SK-N-SH treated with all-trans-retinoic acid at 6 μM for 48 hours (cell line): ENCODE measurements at regions not wholly inside any gene's neighbourhood (a gene's known extent, or its start where the extent isn't known, plus 50 kb on each side); places are given as distances from the start of the nearest gene placed in this dataset.

ENCODE experiments used
- ATAC-seq: fragments of 200-7000 bp; cut with Tn5 transposase; 3 replicates; pipeline ENCODE4 v1.9.1; 2020; ENCODE audit warnings: mild to moderate bottlenecking, moderate library complexity
- ARNTL ChIP-seq: fragments of 450-650 bp; formaldehyde crosslinking; IDR thresholded peaks from 2 replicates; pipeline ENCODE4 v1.5.0; 2020; ENCODE audit warnings: low read depth, mild to moderate bottlenecking, moderate library complexity, borderline replicate concordance
- BACH2 ChIP-seq: fragments of 250-450 bp; sonication (Bioruptor Pico); IDR thresholded peaks from 2 replicates; pipeline ENCODE4 v1.9.0; 2021; ENCODE audit warnings: mild to moderate bottlenecking, borderline replicate concordance
- ESRRG ChIP-seq: fragments of 250-450 bp; sonication (Bioruptor Pico); IDR thresholded peaks from 2 replicates; pipeline ENCODE4 v1.6.1; 2021; ENCODE audit warnings: mild to moderate bottlenecking
- GLIS3 ChIP-seq: fragments of 250-450 bp; sonication (Bioruptor Pico); IDR thresholded peaks from 2 replicates; pipeline ENCODE4 v1.5.0; 2020; ENCODE audit warnings: mild to moderate bottlenecking, moderate library complexity
- ISL1 ChIP-seq: fragments of 250-450 bp; sonication (Bioruptor Pico); IDR thresholded peaks from 2 replicates; pipeline ENCODE4 v2.1.2; 2022; ENCODE audit warnings: mild to moderate bottlenecking, moderate library complexity
- OSR1 ChIP-seq: fragments of 250-450 bp; sonication (Bioruptor Pico); IDR thresholded peaks from 2 replicates; pipeline ENCODE4 v1.8.0; 2022; ENCODE audit warnings: moderate library complexity, mild to moderate bottlenecking, inconsistent platforms
- PPARA ChIP-seq: fragments of 250-450 bp; sonication (Bioruptor Pico); IDR thresholded peaks from 2 replicates; pipeline ENCODE4 v1.5.0; 2020; ENCODE audit warnings: mild to moderate bottlenecking, borderline replicate concordance
- RARB ChIP-seq: fragments of 250-450 bp; sonication (Bioruptor Pico); IDR thresholded peaks from 2 replicates; pipeline ENCODE4 v1.8.0; 2021; ENCODE audit warnings: mild to moderate bottlenecking, moderate library complexity
- SNAI2 ChIP-seq: fragments of 250-450 bp; sonication (Bioruptor Pico); IDR thresholded peaks from 2 replicates; pipeline ENCODE4 v1.5.0; 2020; ENCODE audit warnings: mild to moderate bottlenecking, moderate library complexity
- TCF4 ChIP-seq: fragments of 250-450 bp; sonication (Bioruptor Pico); IDR thresholded peaks from 2 replicates; pipeline ENCODE4 v1.8.0; 2021; ENCODE audit warnings: mild to moderate bottlenecking, moderate library complexity, borderline replicate concordance
- TOX ChIP-seq: fragments of 250-450 bp; sonication (Bioruptor Pico); IDR thresholded peaks from 2 replicates; pipeline ENCODE4 v1.8.0; 2021; ENCODE audit warnings: mild to moderate bottlenecking, moderate library complexity, borderline replicate concordance
- ZFP30 ChIP-seq: fragments of 450-650 bp; formaldehyde crosslinking; IDR thresholded peaks from 2 replicates; pipeline ENCODE4 v1.5.0; 2022; ENCODE audit warnings: mild to moderate bottlenecking, moderate library complexity
- ZNF565 ChIP-seq: fragments of 450-650 bp; formaldehyde crosslinking; conservative IDR thresholded peaks from 2 replicates; pipeline ENCODE4 v1.5.0; 2020; ENCODE audit warnings: low read depth, mild to moderate bottlenecking, moderate library complexity
- ZNF70 ChIP-seq: fragments of 450-650 bp; formaldehyde crosslinking; IDR thresholded peaks from 2 replicates; pipeline ENCODE4 v1.5.0; 2020; ENCODE audit warnings: mild to moderate bottlenecking, moderate library complexity
- ZNF8 ChIP-seq: fragments of 450-650 bp; formaldehyde crosslinking; IDR thresholded peaks from 2 replicates; pipeline ENCODE4 v1.5.0; 2020; ENCODE audit warnings: mild to moderate bottlenecking, moderate library complexity
- TF ChIP-seq, protein P1 (sequence below): fragments of 250-450 bp; sonication (Bioruptor Pico); IDR thresholded peaks from 2 replicates; pipeline ENCODE4 v1.8.0; 2021; ENCODE audit warnings: low read depth, mild to moderate bottlenecking, moderate library complexity, borderline replicate concordance
- TF ChIP-seq, protein P2 (sequence below): fragments of 250-450 bp; sonication (Bioruptor Pico); IDR thresholded peaks from 2 replicates; pipeline ENCODE4 v1.5.1; 2021; ENCODE audit warnings: mild to moderate bottlenecking, moderate library complexity
- TF ChIP-seq, protein P3 (sequence below): fragments of 250-450 bp; sonication (Bioruptor Pico); IDR thresholded peaks from 2 replicates; pipeline ENCODE4 v1.5.0; 2020; ENCODE audit warnings: mild to moderate bottlenecking, moderate library complexity
- TF ChIP-seq, protein P4 (sequence below): fragments of 250-450 bp; sonication (Bioruptor Pico); IDR thresholded peaks from 2 replicates; pipeline ENCODE4 v1.5.1; 2020; ENCODE audit warnings: low read depth, mild to moderate bottlenecking, moderate library complexity

DNA sequence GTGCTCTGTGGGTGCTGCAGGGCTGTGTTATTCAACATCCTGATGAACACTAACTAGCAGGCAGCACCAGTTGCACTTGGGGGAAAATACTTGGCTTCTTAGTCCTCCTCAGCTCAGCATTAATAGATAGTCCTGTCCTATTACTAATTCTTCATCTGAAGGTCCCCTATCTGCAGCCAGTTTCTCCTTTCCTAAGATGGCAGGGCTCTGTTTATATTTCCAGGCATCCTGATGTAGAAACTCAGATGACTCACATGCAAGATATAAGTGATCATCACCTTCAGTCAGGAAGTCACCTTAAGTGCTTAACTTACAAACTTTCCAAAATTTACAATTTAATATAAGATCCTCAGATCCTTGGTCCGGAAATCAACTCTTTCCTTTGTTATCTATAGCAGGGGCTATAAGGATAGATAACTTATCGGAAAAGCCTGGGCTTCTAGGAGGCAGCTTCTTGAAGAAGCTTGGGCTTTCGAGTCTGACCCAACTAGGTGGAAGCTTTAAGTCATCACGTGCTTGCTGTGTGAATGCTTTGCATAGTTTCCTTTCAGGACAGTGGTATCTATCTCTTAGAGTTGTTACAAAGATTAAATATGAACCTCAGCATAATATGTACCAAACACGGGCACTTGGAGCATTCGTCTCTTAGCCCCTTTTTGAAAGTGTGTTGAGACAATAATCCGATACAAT lies 181.0 kb upstream of the GRIP1 start (continued):
- TF ChIP-seq OSR1, result no peak
- TF ChIP-seq ISL1 (CRISPR knock-in tag), result no peak
- TF ChIP-seq TCF4 (CRISPR knock-in tag), result no peak
- no peak for TF ChIP-seq ARNTL (CRISPR knock-in tag)
- no peak for TF ChIP-seq PPARA (CRISPR knock-in tag)
- TF ChIP-seq, all 23 proteins: peak for 0

DNA sequence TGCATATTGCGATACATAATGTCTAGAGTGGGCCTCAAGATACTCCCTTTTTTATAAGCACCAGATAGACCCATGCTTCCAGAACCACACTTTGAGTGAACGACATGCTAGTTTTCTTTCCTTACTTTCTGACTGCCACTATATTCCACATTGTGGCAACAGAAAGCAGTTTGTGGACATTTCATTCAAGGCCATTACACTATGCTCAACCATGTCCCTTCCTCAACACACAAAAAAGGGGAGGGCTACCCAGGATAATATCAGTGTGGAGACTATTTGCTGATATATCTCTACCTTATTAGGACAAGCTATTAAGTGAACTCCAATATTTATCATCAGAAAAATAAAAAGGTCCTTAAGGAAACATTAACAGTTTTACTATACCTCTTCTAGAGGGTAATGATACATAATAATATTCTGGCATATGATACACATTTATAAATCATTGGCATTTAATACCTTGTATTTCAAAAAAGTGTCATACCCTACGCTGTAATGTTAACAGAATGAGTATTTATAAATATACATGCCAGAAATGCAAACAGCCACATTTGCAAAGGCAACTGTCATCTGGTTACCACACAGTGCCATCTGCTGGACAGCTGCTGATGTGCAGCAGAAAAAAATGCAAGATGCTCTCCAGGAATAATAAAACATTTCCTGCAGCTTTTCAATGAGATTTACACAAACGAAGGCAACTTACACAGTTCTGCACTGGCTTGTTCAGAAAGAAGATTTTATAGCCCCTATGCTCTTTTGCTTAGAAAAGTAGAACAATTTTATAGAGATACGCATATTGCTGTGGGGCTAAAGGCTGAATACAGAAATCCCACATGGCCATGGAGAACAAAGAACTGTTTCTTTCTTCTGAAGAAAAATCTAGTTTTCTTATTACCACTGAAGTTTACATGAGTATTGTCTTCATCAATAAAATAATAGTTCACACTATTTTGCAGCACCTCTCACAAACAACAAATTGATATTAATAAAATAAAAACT lies 182.2 kb upstream of the GRIP1 start:
- peak; percentile 63; the same call in 2 of the 3 replicates for ATAC-seq
- TF ChIP-seq ISL1 (CRISPR knock-in tag) (no peak), GLIS3 (CRISPR knock-in tag) (no peak), ARNTL (CRISPR knock-in tag) (no peak), ZNF70 (no peak), TCF4 (CRISPR knock-in tag) (no peak), ESRRG (CRISPR knock-in tag) (no peak), RARB (CRISPR knock-in tag) (no peak), BACH2 (CRISPR knock-in tag) (no peak), ZNF565 (CRISPR knock-in tag) (no peak), SNAI2 (CRISPR knock-in tag) (no peak), ZFP30 (CRISPR knock-in tag) (no peak)
- TF ChIP-seq, protein P1, sequence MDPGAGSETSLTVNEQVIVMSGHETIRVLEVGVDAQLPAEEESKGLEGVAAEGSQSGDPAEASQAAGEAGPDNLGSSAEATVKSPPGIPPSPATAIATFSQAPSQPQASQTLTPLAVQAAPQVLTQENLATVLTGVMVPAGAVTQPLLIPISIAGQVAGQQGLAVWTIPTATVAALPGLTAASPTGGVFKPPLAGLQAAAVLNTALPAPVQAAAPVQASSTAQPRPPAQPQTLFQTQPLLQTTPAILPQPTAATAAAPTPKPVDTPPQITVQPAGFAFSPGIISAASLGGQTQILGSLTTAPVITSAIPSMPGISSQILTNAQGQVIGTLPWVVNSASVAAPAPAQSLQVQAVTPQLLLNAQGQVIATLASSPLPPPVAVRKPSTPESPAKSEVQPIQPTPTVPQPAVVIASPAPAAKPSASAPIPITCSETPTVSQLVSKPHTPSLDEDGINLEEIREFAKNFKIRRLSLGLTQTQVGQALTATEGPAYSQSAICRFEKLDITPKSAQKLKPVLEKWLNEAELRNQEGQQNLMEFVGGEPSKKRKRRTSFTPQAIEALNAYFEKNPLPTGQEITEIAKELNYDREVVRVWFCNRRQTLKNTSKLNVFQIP, result no peak
- TF ChIP-seq, protein P2, sequence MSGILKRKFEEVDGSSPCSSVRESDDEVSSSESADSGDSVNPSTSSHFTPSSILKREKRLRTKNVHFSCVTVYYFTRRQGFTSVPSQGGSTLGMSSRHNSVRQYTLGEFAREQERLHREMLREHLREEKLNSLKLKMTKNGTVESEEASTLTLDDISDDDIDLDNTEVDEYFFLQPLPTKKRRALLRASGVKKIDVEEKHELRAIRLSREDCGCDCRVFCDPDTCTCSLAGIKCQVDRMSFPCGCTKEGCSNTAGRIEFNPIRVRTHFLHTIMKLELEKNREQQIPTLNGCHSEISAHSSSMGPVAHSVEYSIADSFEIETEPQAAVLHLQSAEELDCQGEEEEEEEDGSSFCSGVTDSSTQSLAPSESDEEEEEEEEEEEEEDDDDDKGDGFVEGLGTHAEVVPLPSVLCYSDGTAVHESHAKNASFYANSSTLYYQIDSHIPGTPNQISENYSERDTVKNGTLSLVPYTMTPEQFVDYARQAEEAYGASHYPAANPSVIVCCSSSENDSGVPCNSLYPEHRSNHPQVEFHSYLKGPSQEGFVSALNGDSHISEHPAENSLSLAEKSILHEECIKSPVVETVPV (CRISPR knock-in tag), result no peak
- TF ChIP-seq, protein P3, sequence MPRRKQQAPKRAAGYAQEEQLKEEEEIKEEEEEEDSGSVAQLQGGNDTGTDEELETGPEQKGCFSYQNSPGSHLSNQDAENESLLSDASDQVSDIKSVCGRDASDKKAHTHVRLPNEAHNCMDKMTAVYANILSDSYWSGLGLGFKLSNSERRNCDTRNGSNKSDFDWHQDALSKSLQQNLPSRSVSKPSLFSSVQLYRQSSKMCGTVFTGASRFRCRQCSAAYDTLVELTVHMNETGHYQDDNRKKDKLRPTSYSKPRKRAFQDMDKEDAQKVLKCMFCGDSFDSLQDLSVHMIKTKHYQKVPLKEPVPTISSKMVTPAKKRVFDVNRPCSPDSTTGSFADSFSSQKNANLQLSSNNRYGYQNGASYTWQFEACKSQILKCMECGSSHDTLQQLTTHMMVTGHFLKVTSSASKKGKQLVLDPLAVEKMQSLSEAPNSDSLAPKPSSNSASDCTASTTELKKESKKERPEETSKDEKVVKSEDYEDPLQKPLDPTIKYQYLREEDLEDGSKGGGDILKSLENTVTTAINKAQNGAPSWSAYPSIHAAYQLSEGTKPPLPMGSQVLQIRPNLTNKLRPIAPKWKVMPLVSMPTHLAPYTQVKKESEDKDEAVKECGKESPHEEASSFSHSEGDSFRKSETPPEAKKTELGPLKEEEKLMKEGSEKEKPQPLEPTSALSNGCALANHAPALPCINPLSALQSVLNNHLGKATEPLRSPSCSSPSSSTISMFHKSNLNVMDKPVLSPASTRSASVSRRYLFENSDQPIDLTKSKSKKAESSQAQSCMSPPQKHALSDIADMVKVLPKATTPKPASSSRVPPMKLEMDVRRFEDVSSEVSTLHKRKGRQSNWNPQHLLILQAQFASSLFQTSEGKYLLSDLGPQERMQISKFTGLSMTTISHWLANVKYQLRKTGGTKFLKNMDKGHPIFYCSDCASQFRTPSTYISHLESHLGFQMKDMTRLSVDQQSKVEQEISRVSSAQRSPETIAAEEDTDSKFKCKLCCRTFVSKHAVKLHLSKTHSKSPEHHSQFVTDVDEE, result no peak
- TF ChIP-seq, protein P4, sequence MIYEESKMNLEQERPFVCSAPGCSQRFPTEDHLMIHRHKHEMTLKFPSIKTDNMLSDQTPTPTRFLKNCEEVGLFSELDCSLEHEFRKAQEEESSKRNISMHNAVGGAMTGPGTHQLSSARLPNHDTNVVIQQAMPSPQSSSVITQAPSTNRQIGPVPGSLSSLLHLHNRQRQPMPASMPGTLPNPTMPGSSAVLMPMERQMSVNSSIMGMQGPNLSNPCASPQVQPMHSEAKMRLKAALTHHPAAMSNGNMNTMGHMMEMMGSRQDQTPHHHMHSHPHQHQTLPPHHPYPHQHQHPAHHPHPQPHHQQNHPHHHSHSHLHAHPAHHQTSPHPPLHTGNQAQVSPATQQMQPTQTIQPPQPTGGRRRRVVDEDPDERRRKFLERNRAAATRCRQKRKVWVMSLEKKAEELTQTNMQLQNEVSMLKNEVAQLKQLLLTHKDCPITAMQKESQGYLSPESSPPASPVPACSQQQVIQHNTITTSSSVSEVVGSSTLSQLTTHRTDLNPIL, result no peak

DNA sequence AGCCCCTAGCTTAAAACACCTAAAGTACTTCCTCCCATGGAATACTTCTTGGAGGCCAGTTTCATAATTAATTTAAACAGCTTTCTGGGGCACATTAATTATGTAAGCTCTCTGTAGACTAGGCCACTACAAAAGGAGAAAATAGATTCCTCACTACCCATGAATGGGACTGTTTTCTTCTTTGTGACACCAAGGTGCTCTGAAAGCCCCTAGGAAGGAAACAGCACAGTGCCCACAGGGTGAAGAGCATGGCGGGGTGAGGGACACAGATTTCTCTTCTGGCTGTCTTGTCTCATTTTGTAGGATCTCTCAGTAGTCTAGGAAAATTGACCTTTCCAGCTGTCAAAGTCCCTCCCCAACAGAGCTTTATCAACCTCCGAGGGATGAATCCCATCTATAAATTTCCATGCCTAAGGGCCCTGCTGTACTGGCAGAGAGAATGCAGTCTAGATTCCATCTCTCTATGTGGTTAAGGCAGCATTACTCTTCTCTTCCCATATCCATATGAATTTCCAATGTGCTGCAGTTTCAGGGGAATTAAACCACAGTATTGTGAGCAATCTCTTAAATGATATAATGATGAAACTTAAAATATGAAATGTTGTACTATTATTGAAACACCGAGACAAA lies 183.6 kb upstream of the GRIP1 start:
- TF ChIP-seq ZFP30 (CRISPR knock-in tag), result no peak
- TF ChIP-seq ESRRG (CRISPR knock-in tag), result no peak
- no peak for ATAC-seq

DNA sequence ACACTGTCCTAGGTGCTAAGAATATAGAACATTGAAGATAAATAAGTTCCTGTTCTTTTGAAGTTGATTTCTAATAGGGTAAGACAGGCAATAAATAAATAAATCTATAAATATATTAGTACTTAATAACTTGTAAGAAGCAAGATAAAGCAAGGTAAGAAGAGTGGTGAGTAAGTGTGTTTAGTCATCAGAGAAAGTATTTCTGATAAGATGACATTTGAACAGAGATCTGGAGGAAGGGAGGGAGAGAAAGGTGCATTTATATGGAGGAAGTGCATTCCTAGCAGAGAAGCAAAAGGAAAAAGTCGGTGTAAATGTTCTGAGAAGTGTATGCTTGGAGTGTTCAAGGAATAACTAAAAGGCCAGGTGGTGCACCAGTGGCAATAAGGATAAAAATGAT lies 184.4 kb upstream of the GRIP1 start:
- no peak for ATAC-seq
- TF ChIP-seq, protein P1, result no peak
- TF ChIP-seq PPARA (CRISPR knock-in tag), result no peak
- no peak for TF ChIP-seq ZNF8 (CRISPR knock-in tag)
- TF ChIP-seq, protein P2 (CRISPR knock-in tag), result no peak
- TF ChIP-seq TOX (CRISPR knock-in tag), result no peak
